ENCODE measurements at regions not wholly inside any gene's neighbourhood (a gene's known extent, or its start where the extent isn't known, plus 50 kb on each side); places are given as distances from the start of the nearest gene placed in this dataset.

DNA sequence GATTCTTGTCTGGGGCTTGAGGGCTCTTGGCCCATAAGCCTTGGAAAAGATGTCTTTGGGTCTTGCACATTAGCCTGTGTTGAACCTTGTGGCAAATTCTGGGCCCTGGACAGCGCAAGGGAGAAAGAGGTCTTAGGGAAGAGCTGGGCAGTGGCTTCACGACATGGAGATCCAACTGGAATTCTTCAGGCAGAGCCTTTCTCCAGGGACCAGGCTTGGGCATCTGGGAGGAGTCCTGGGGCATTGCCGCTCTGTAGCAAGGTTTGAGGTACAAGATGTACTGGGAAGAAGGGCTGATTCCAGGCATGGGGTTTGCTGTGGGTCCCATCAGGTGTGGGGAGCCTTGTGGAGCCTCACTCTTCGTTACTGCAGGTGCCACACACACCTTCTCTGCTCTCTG lies 104.0 kb upstream of the ACTRT1 start:
- WGBS, 10 experiments = 57% methylated on average over 1 of the region's 4 CpGs; no CpG with 5 or more reads in 9 of the 10 experiments
- Histone ChIP-seq H3K27ac (no peak overlapping the region), H3K4me3 (no peak overlapping the region), H3K4me1 (replicated peaks in 1 of 2) (no peaks in the 10 kb centered on the region)
- in situ Hi-C loops (cut with MboI; ENCODE audit: low pct_unique_long_range_greater_than_20kb in 2 of 9, low sequenced_read_pairs in 9 of 9, unreplicated experiment in 9 of 9) = no loop called here
- ATAC-seq (replicated peaks in 6 of 8) = no peak

DNA sequence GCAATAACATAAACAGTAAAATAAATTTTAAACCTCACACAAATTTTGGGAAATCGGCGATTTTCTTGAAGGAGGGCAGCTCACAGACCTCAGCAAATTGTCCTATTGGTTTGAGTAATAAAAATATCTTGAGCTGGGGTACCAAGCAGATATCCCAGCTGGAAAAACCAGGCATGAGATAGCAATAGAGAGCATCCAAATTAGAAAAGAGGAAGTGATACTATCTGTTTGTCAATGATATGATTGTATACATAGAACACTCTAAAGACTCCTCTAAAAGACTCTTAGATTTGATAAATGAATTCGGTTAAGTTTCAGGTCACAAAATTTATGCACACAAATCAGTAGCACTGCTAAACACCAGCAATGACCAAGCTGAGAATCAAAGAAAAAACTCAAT lies 90.5 kb upstream of the ACTRT1 start:
- H3K27ac ChIP-seq = no peak overlapping the region

DNA sequence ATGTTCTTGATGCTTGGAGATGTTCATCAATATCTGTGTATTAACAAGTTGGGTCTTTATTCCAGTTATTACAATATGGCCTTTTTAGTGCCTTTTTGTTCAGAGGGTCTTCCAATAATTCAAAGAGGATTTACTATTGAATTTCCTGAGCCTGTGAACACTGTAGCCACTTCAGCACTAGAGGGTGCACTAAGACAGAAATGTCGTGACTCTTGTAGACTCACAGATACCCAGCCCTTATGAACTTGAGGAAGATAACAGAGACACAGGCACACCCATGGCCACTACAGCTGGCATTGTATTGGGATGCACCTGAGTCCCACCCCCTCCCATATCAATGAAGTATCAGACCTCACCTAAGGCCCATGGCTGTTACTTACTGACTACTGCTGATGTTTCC lies 54.4 kb upstream of the ACTRT1 start:
- Histone ChIP-seq H3K4me3 (no peak overlapping the region), H3K4me1 (replicated peaks in 1 of 2) (peaks cover 0 to 2% of the 10 kb centered on the region in 2 donors), H3K27ac (no peak overlapping the region)
- ATAC-seq (replicated peaks in 6 of 8) = peak; percentile 38 to 83 (median 47)
- in situ Hi-C loops (cut with MboI; ENCODE audit: low pct_unique_long_range_greater_than_20kb in 2 of 9, low sequenced_read_pairs in 9 of 9, unreplicated experiment in 9 of 9) = no loop called here
- 25 to 44% methylated on average over 1 of the region's 1 CpG; no CpG with 5 or more reads in 8 of the 10 experiments for WGBS, 10 experiments

More for the DNA sequence above, 90.5 kb upstream of the ACTRT1 start:
- Histone ChIP-seq H3K4me1 (replicated peaks in 1 of 2) (no peaks in the 10 kb centered on the region), H3K4me3 (no peak overlapping the region)
- 6 to 100% (median 67%) methylated on average over 1 to 3 of the region's 3 CpGs; no CpG with 5 or more reads in 3 of the 10 experiments for WGBS, 10 experiments
- in situ Hi-C loops (cut with MboI; ENCODE audit: low pct_unique_long_range_greater_than_20kb in 2 of 9, low sequenced_read_pairs in 9 of 9, unreplicated experiment in 9 of 9) = no loop called here
- ATAC-seq (replicated peaks in 6 of 8) = no peak

DNA sequence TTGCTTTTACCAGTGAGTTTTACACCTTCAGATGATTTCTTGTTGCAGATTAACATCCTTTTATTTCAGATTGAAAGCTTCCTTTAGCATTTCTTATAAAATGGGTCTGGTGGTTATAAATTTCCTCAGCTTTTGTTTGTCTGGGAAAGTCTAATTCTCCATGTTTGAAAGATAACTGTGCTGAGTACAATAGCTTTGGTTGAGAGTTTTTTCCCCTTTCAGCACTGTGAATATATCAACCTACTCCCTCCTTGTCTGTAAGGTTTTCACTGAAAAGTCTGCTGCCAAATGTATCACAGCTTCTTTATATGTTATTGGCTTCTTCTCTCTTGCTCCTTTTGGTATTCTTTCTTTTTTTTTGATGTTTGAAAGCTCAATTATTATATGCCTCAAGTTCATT lies 53.5 kb upstream of the ACTRT1 start:
- peak in 3 of 8 experiments; percentile 26 to 50 (median 38) for ATAC-seq (replicated peaks in 6 of 8)
- Histone ChIP-seq H3K27ac (no peak overlapping the region), H3K4me3 (no peak overlapping the region), H3K4me1 (replicated peaks in 1 of 2) (peaks cover 0 to 2% of the 10 kb centered on the region in 2 donors)
- in situ Hi-C loops (cut with MboI; ENCODE audit: low pct_unique_long_range_greater_than_20kb in 2 of 9, low sequenced_read_pairs in 9 of 9, unreplicated experiment in 9 of 9) = no loop called here

All from motor neuron (in vitro differentiated cells).